NCI-H1092 (cell line): ENCODE measurements at regions not wholly inside any gene's neighbourhood (a gene's known extent, or its start where the extent isn't known, plus 50 kb on each side); places are given as distances from the start of the nearest gene placed in this dataset.
"Not testable (repeated sequence)": the region's sequence is repeated elsewhere in the genome, so short reads cannot be mapped to it uniquely, and the experiment has no call there.

Source experiments
- DNase-seq: peaks from one replicate; lab custom pipeline; 2025; lab: John Stamatoyannopoulos, UW

DNA sequence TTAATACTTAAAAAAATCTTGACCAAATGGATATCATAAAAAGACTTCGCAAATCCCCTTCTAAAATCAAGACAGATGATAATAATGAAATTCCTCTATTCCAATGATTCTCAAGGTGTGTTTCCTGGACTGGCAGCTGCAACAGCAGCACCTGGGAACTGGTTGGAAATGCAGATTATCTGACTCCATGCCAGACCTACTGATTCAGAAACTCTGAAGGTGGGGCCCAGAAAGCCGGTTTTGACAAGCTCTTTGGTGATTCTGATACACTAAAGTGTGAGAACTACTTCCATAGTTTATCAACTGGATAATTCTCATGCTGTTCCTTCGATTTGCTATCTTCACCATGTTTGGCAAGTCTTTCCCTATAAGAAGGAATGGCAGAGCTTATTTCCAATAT is 252.1 kb downstream of the COL12A1 start:
- DNase-seq = no peak

DNA sequence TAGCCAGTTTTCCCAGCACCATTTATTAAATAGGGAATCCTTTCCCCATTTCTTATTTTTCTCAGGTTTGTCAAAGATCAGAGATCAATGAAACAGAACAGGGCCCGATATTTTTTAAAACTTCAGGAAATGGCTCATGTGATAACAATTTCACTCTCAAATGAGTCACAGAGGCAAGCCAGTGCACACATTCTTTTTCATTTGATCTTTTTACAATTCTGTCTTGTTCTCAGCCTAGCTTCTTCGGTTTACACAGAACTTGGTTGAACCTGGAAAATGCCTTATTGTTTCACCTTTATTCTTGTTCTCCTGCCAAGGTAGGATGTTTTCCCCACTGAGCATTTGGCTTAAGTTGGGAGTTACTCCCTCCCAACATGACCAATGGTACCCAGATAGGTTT is 258.9 kb downstream of the COL12A1 start:
- DNase-seq = no peak

DNA sequence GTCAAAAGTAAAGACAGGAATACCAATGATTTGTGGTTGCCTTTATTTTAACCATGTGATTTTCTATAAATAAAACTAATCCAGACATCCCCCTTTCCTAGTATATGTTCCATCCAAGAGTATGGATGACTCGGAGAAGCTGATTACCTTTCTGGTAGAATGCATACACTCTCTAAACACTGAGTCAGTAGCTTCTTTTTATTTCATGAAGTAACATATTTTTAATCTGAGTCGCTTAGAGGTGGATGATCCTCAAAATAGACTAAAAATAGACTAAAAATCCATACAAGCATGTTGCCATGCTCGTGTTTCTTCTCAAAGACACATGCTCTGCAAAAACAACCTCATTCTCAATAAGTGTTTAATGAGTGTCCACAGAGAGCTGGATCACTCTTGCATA is 263.7 kb downstream of the COL12A1 start:
- DNase-seq = no peak

DNA sequence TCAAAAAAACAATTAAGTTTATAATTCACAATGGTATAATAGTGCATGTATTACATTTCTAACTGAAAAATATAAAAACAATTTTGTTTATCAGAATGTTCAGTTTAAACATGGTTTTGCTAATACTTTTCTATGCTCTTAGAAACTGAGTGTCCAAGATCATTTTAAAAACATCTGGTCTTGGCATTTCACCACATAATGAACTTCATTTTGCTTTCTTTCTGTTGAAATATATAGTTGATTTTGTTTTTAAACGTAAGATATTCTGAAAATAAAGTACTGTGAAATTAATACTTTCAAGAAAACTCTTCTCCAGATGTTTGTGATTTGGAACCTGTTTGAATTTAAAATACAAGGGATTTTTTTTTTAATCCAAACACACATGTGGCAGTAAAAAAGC is 264.4 kb downstream of the COL12A1 start:
- DNase-seq = no peak

DNA sequence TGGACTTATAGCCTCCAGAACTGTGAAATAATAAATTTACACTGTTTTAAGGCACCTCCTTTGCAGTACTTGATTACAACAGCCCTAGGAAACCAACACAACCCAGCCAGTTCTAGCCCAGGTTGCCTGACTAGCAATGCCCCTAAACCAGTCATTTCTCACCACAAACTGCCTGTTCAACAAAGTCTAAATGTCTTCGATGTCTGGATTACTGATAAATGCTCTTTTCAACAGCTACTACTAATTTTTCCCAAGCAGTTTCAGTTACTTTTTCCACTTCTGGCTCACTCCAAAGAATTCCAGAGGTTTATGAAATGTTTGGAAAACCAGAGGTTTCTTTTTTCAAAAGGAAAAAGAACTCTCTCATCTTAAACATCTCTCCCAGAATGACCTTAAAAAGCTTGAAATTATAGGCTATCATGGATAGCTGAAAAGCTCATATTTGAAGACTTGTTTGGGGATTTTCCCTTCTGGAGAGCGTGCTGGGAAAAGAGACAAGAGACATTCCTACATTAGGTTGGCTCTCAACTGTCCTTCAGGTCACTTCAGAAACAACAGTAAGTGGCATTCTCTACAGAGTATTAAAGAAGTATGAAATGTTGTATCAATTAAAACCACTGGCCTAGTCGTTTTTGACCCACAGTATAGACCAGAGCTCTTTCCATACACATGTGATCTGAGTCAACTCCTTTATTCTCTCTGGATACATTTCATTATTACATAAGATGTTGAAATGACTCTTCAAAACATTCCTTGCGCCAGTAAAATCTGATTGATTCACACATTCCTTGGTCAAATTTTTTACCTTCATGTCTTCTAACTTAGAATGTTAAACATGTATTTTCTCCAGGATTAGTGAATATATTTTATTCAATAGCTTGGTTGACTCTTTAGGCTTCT is 265.9 kb downstream of the COL12A1 start:
- no peak for DNase-seq

DNA sequence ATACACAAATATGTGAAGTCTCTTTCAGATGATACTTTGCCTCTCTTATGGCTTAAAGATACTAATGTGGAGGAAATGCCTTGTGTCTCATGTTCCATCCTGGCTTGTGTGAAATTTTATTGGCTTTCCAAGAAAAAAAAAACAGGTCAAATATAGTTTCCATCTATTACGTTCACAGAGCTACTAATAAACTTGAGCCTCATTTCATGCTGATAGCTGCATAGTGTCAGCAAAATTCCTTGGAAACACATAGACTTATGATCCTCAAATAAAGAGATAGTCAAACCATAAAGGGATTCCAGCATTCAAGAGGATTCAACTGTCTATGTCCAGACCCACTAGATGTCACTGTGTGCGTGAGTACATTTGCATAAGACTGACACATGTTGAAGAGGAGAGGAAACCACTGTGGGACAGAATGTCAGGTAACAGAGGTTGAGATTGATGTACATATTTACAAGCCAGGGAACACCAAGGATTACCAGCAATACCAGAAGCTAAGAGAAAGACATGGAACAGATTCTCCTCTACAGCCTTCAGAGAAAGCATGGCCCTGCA is 266.6 kb downstream of the COL12A1 start:
- no peak for DNase-seq

DNA sequence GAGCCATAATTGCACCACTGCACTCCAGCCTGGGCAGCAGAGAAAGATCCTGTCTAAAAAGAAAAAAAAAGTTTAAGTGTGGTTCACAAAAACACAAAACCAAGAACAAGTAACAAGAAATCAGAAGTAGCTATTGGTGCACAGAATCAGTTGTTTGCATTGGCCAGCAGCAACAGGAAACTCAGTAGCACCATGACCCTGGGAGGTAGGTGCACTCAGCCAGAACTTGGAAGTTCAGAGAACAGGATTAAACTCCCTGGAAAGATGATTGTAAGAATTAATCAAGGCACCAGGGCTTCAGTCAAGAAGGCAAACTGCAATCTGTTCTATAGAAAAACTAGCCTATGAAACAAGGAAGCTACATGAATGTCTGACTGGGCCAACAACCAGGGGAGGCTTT is 267.9 kb downstream of the COL12A1 start:
- DNase-seq = no peak

DNA sequence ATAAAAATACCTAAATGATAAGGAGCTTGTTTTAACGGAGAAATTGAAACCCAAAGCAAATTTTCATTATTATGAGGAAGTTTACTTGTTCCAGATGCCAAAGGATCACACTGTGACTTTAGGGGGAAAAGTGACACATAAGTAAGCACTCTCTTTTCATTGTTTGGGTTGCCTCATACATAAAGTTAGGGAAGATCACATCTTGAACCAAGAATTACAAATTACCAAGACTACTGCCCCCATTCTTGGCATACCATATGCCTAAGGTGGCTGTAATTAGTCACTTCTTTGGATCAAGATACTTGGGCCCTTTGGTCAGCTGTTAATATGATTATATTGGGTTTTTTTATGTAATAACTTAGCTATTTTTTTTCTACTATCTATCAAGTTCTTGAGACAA is 269.0 kb downstream of the COL12A1 start:
- DNase-seq = no peak

DNA sequence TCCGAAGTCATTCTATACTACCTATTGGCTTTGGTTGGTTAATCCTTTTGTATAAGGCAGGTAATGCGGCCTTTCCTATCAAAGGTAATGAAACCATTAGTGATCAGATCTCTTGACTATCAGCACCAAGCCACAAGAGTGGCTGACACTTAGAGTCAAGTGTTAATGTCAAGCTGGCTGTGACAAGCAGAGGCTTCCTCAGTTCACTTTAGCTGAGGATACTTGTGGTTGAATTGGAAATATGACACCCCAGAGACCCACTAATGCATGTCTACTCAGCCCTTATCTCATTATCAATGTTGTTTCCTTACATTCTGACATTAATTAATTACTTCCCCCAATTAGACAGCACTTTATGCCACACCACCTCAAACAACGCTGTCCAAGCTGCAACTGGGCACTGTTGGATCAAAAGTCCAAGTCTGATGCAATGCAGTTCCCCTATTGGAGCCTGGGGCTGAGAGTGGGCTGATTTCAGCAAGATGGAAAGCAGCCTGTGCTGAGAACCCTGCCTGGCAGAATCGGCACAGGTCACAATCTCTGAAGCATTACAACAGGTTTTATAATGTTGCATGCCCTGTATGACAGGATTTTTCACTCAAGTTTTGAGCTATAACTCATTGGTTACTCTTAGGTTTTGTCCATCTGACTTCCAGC is 273.5 kb downstream of the COL12A1 start:
- DNase-seq = no peak

DNA sequence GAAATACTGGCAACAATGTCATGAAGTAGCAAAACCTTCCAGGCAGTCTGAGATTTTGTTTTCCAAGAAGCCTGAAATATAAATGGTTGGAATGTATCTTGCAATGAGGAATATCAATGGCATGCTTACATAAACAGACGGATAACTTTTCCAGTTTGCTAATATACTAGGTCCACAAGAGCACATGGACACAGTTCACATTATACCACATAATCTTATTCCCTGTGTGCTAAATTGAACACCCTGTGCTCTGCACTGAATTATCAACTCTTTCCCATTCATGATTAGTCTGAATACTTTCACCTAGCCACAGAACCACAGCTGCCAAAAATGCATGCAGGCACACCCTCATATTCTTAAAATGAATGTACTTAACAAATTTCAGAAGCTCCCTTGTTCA is 274.3 kb downstream of the COL12A1 start:
- DNase-seq = no peak

DNA sequence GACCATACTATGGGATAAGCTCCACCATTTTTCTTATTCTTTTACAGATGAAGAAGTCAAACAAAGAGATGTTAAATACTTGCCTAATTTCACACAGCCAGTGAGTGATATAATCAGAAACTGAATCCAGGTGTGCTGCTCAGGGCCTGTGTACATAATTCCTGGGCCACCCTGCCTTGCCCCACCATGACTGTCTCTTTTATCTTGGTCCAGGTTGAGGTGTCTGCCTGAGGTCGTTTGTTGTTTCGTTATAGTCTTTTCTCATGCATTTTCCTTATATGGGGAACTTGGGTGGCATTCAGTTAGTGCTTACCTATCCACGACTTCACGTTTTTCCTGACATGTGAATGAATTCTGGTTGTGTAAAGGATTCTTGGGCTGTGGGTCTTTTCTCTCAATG is 277.6 kb downstream of the COL12A1 start:
- DNase-seq = no peak

DNA sequence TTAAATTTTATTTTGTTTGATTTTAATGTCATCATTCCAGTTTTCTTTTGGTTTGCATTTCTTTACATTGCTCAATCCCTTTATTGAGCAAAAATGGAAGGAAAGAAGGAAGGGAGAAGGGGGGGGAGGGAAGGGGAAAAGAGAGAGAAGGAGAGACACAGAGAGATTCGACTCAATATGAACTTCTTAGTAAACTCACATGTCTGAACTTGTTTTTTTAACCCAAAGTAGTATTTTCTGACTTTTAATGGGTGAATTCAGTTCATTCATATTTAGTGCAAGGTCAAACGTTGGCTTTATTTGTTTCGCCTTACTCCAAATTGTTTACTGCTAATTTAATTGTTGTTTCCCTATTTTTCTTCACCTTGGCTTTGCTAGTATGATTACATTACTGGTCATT is 278.6 kb downstream of the COL12A1 start:
- DNase-seq = no peak

DNA sequence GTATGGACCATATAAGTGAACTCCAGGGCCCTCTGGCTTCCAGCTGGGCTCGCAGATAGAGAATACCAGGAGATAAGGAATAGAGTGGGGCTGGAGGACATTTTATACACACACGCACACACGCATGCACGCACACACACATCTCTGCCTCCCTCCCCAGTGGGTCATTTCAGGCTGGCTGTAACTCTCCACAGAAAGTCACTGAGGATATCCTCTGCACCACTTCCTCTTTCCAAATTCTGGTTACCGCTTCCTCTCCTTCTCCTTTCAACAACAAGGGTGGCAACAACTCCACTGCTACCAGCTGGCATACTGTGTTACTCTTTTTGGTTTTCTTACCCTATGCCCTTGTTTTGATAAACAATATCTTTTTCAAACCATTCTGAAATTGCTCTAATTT is 280.2 kb downstream of the COL12A1 start:
- no peak for DNase-seq

DNA sequence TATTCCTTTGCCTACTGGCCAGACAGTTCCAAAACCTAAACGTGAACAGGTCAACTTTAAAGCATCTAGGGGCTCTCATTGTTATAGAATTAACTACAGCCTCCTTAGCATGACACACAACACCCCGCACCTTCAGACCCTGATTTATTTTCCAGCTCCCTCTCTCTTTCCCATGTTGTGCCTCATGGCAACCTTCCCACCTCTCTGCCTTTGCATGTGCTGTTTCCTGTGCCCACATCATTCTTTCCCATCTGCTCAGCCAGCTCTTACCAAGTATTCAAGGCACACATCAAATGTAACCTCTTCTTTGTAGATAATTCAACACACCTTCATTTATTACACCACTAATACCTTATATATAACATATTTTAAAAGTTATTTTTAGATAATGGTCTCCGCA is 291.0 kb downstream of the COL12A1 start:
- DNase-seq = no peak

DNA sequence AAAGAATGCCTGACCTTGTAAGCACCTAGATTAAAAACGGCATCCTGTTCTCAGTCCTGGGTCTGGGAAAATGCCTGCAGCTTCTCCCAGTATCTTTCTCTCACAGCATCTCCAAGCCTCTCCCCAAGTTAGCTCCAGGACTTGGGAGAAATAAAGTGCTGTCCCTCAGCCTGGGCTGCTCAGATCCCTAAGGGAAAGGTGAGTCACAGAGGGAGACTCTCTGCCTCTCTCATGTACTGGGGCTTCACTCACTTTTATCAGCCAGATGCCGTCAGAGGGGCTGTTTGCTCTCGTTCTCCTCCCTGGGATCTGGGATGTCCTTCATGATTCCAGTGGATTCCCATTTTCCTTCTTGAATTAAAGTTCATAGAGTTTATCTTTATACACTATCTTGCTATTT is 293.6 kb downstream of the COL12A1 start:
- DNase-seq = no peak

DNA sequence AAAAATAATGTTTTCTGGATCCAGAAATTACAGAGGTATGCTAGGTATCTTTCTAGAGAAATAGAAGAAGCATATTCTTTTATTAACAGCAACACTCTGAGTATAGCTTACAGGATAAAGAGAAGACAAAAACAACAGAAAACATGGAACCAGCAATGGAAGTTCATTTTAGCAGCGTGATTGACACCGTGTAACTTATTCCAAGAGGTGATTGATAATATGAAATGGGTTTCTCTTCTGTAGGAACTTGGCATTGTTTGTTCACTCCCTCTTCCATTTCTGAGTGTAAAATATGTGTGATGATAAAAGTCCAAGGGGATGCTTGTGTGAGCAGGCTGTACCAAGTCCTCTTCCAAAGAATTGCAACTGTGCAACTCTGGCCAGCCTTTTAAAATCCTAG is 303.0 kb downstream of the COL12A1 start:
- DNase-seq = no peak

DNA sequence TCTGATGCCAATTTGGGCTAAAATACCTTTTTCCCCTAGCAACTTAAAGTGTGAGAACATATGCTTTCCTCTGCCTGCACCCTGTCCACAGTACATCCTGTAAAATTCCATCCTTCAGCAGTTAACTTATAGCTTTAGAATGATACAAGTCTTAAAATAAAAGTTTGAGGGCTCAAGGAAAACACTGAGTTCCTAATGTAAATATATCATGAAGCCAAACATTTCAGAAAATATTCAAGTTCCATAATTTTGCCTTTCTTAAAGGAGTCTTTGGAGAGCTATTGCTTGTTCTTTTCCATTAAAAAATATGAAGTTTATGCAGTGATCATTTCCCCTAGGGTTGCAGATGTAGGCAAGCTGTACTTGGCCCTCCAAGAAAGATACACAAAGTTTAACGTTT is 303.8 kb downstream of the COL12A1 start:
- DNase-seq = no peak

DNA sequence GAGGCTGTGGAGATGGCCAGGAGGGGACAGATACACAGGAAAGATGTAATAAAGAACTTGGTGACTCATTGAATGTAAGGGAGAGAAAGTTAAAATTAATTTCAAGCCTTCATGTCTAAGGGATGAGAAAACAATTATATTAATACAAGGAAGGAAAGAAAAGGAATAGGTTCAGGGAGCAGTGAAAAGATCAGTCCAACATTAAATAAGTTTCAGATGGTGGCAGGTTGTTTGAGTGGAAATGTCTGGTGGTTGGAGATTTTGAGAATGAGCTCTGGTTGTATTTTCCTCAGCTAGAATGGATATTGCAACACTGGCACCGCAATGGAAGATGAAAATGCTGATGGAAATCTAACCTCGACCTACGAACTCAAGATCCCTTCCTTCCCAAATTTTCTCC is 304.3 kb downstream of the COL12A1 start:
- no peak for DNase-seq

DNA sequence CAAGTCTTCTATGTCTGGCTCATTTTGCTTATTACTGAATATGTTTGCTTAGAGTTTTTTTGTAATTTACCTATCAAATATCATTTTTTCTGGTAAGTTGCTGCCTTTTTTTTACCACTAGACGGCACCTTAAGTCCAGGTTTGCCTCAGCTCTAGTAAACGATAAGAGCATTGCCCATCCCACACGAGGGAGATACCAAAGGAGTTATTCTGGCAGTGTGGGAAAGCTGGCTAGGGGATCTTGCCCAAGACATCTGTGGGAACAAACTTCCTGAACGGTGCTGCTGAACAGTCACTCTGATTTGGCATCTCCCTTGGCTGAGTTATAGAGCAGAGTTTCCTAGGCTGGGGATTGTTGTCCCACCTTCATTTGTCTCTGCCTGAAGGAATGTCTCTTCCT is 306.4 kb downstream of the COL12A1 start:
- DNase-seq = no peak

DNA sequence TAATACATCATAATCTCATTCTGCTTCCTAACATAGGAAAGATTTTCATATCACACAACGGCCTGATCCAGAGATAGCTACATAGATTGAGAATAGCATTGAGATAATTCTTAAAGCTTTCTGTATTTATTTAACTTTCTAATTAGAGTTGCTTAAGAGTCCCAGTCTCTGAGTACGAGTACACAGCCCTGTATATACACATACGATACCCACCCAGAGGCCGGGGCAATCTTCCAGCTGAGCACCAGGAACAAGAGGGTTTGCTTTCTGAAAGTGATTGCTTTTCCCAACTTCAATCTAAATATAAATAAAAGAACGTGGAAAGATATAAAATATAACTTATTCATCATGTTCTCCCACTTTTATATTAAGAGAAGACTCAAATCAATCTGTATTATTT is 313.8 kb downstream of the COL12A1 start:
- no peak for DNase-seq

DNA sequence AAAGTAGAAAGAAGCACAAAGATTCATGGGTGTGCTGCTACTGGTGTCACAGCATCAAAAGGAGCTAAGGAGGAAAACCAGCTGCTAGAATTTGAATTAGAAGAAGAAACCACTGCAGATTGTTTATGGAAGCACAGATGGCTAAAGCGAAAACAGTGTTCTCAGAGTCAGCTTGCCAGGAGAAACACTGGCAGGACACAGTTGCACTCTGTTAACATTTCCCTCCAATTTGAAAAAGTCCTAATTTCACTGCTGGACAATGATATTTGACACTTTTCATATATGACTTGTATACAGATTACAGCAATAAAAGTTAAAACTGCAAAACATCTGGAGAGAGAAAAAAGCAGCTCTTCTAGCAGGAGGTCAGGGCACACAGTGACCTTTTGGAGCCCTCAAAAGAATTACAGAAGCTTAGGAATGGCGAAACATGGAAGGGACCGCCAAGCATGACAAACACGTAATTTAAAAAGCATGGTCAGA is 314.5 kb downstream of the COL12A1 start:
- no peak for DNase-seq

DNA sequence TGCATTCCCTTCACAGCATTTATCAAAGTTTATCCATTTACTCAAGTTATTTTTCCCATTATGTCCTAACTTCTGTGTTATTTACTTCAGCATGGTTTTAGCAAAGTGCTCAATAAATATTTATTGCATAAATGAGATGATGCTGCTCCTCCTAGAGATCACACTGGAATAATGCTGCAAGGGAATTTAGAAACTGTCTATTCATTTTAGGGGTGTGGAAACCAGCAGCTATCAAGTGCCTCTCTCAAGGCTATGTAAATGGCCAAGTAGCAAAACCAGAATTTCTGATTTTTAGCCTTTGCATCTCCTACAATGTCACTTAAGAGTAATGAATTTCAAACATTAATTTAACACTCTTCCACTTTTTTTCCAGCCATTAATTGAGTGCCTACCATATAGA is 316.2 kb downstream of the COL12A1 start:
- DNase-seq = no peak

DNA sequence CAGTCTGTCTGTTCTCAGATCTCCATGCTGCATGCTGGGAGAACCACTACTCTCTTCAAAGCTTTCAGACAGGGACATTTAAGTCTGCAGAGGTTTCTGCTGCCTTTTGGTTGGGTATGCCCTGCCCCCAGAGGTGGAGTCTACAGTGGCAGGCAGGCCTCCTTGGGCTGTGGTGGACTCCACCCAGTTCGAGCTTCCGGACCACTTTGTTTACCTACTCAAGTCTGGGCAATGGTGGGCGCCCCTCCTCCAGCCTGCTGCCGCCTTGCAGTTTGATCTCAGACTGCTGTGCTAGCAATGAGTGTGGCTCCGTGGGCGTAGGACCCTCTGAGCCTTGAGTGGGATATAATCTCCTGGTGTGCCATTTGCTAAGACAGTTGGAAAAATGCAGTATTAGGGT is 317.1 kb downstream of the COL12A1 start:
- not testable (repeated sequence) for DNase-seq
